ENCODE measurements at regions not wholly inside any gene's neighbourhood (a gene's known extent, or its start where the extent isn't known, plus 50 kb on each side); places are given as distances from the start of the nearest gene placed in this dataset.

- TF ChIP-seq CTCF (IDR thresholded peaks at IDR 0.05): no peak
- Histone ChIP-seq H3K36me3 (replicated peaks in 1 of 2; ENCODE audit: control insufficient read depth in 1 of 2, insufficient read depth in 2 of 2, low read length in 2 of 2) (no peaks in the 10 kb centered on the region), H3K79me2 (ENCODE audit: insufficient read depth, low read length) (no peaks in the 10 kb centered on the region), H3K27ac (ENCODE audit: low read depth in 1 of 2, low read length in 2 of 2) (no peak overlapping the region), H3K4me2 (replicated peaks; ENCODE audit: extremely low read depth, low read length, poor library complexity, severe bottlenecking) (no peak overlapping the region), H3K9me3 (replicated peaks in 1 of 2; ENCODE audit: control insufficient read depth in 1 of 2, insufficient read depth in 1 of 2, low read length in 2 of 2) (peaks cover 6 to 8% of the 10 kb centered on the region in 2 donors), H3K4me1 (ENCODE audit: control insufficient read depth in 1 of 2, insufficient read depth in 2 of 2, low read length in 2 of 2) (no peaks in the 10 kb centered on the region), H3K9ac (ENCODE audit: insufficient read depth, low read length, poor library complexity, severe bottlenecking) (no peak overlapping the region), H4K20me1 (ENCODE audit: insufficient read depth, low read length) (no peaks in the 10 kb centered on the region), H3K4me3 (replicated peaks in 1 of 3; ENCODE audit: low read depth in 2 of 3, low read length in 3 of 3) (no peak overlapping the region), H2AFZ (ENCODE audit: insufficient read depth, low read depth, low read length, poor library complexity, severe bottlenecking) (no peak overlapping the region), H3K27me3 (ENCODE audit: control insufficient read depth in 2 of 2, insufficient read depth in 2 of 2, low read length in 2 of 2) (no peaks in the 10 kb centered on the region)
- 71% methylated on average over 1 of the region's 3 CpGs for WGBS (ENCODE audit: insufficient coverage)
- Mint-ChIP-seq H3K9me3 (peaks cover 0 to 22% (median 11%) of the 10 kb centered on the region in 7 donors), H3K27ac (no peak overlapping the region), H3K36me3 (no peaks in the 10 kb centered on the region), H3K4me1 (no peaks in the 10 kb centered on the region), H3K27me3 (ENCODE audit: low read depth in 3 of 3) (no peaks in the 10 kb centered on the region), H3K4me3 (no peak overlapping the region)
- intact Hi-C loops (cut with micrococcal nuclease): no loop called here
- DNase-seq: no peak
These were observed 78.6 kb downstream of the CCDC59 start for GRCh38 chr12:82279536-82280058.

GRCh38 chr12:82277582-82277981 lies 80.6 kb downstream of the CCDC59 start:
- H3K4me1 Mint-ChIP-seq: no peaks in the 10 kb centered on the region
- TF ChIP-seq CTCF (IDR thresholded peaks at IDR 0.05): no peak
- Histone ChIP-seq H3K4me2 (replicated peaks; ENCODE audit: extremely low read depth, low read length, poor library complexity, severe bottlenecking) (no peak overlapping the region), H3K79me2 (ENCODE audit: insufficient read depth, low read length) (no peaks in the 10 kb centered on the region), H3K9me3 (replicated peaks in 1 of 2; ENCODE audit: control insufficient read depth in 1 of 2, insufficient read depth in 1 of 2, low read length in 2 of 2) (peaks cover 6 to 8% of the 10 kb centered on the region in 2 donors), H3K27me3 (ENCODE audit: control insufficient read depth in 2 of 2, insufficient read depth in 2 of 2, low read length in 2 of 2) (no peaks in the 10 kb centered on the region), H2AFZ (ENCODE audit: insufficient read depth, low read depth, low read length, poor library complexity, severe bottlenecking) (no peak overlapping the region), H3K27ac (ENCODE audit: low read depth in 1 of 2, low read length in 2 of 2) (no peak overlapping the region), H3K9ac (ENCODE audit: insufficient read depth, low read length, poor library complexity, severe bottlenecking) (no peak overlapping the region), H3K4me1 (ENCODE audit: control insufficient read depth in 1 of 2, insufficient read depth in 2 of 2, low read length in 2 of 2) (no peaks in the 10 kb centered on the region), H3K36me3 (replicated peaks in 1 of 2; ENCODE audit: control insufficient read depth in 1 of 2, insufficient read depth in 2 of 2, low read length in 2 of 2) (no peaks in the 10 kb centered on the region), H4K20me1 (ENCODE audit: insufficient read depth, low read length) (no peaks in the 10 kb centered on the region), H3K4me3 (replicated peaks in 1 of 3; ENCODE audit: low read depth in 2 of 3, low read length in 3 of 3) (no peak overlapping the region)
- no CpG with 5 or more reads among the region's 4 CpGs for WGBS (ENCODE audit: insufficient coverage)
- no peaks in the 10 kb centered on the region for H3K36me3 Mint-ChIP-seq
- intact Hi-C loops (cut with micrococcal nuclease): no loop called here
- H3K27me3 Mint-ChIP-seq (ENCODE audit: low read depth in 3 of 3): no peaks in the 10 kb centered on the region
- no peak overlapping the region for H3K4me3 Mint-ChIP-seq
- DNase-seq: no peak
- no peak overlapping the region for H3K27ac Mint-ChIP-seq
- H3K9me3 Mint-ChIP-seq: peaks cover 0 to 12% (median 7%) of the 10 kb centered on the region in 7 donors

All from CD14-positive monocyte (primary cell).